Colonic mucosa (tissue), 4 donors: ENCODE measurements at regions not wholly inside any gene's neighbourhood (a gene's known extent, or its start where the extent isn't known, plus 50 kb on each side); places are given as distances from the start of the nearest gene placed in this dataset.
A peak's percentile ranks its signal among the peaks of the same experiment; 100 is the strongest.

Experiments used
- DNase-seq: peaks from one replicate; pipeline ENCODE4 v3.0.0-alpha.2; 2020
- H3K27ac ChIP-seq: fragments of 200-600 bp; one replicate; pipeline ENCODE4 v1.8.0; 2021
- H3K27me3 ChIP-seq: fragments of 200-600 bp; one replicate; pipeline ENCODE4 v1.8.0; 2021
- H3K36me3 ChIP-seq: fragments of 200-600 bp; one replicate; pipeline ENCODE4 v1.8.0; 2021
- H3K4me1 ChIP-seq: fragments of 200-600 bp; one replicate; pipeline ENCODE4 v1.8.0; 2021; ENCODE audit warnings: mild to moderate bottlenecking
- H3K4me3 ChIP-seq: fragments of 200-600 bp; one replicate; pipeline ENCODE4 v1.8.0; 2021
- H3K9ac ChIP-seq, 2 donors: one replicate each; pipeline ENCODE4 v1.7.0; 2013; ENCODE audit warnings: control low read depth in 2 of 2, low read depth in 2 of 2, low read length in 2 of 2
- H3K9me3 ChIP-seq: fragments of 200-600 bp; one replicate; pipeline ENCODE4 v1.8.0; 2021
- intact Hi-C: fragments of 100-400 bp; cut with DNase I; formaldehyde crosslinking; loops from one replicate; pipeline ENCODE4 v1.14.1; 2022
- TF ChIP-seq, protein P1 (sequence below): fragments of 200-600 bp; IDR thresholded peaks from one replicate; pipeline ENCODE4 v1.8.0; 2022; ENCODE audit warnings: antibody characterized with exemption, mild to moderate bottlenecking
- donor health status: healthy.
- donor health status: DM: no; HTN: no; CAD: no.
- donor health status: DM: no; HTN: no; CAD: no.

DNA sequence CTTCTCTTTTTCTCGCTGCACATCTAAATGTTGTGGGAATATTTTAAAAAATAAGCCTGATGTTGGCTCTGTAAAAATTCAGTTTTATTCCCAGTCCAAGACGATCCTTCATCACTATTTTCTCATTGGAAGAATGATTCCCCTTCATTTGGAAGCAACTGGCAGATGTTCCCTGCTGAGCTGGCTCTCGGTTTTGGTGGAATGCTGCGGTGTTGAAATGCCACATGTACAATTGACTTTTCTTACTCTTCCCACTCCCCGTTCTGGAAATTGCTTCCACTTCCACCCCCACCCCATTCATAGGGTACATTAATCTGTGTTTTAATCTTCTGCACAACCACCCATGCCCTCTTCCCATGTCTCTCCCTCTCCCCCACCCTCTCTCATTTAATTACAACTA is 496.3 kb upstream of the MAP3K7 start:
- Histone ChIP-seq H3K9ac (no peak overlapping the region), H3K9me3 (no peaks in the 10 kb centered on the region), H3K27me3 (no peaks in the 10 kb centered on the region), H3K4me1 (no peaks in the 10 kb centered on the region), H3K27ac (no peak overlapping the region), H3K36me3 (no peaks in the 10 kb centered on the region), H3K4me3 (no peak overlapping the region)
- no peak for DNase-seq
- intact Hi-C loops = no loop called here
- TF ChIP-seq, protein P1, sequence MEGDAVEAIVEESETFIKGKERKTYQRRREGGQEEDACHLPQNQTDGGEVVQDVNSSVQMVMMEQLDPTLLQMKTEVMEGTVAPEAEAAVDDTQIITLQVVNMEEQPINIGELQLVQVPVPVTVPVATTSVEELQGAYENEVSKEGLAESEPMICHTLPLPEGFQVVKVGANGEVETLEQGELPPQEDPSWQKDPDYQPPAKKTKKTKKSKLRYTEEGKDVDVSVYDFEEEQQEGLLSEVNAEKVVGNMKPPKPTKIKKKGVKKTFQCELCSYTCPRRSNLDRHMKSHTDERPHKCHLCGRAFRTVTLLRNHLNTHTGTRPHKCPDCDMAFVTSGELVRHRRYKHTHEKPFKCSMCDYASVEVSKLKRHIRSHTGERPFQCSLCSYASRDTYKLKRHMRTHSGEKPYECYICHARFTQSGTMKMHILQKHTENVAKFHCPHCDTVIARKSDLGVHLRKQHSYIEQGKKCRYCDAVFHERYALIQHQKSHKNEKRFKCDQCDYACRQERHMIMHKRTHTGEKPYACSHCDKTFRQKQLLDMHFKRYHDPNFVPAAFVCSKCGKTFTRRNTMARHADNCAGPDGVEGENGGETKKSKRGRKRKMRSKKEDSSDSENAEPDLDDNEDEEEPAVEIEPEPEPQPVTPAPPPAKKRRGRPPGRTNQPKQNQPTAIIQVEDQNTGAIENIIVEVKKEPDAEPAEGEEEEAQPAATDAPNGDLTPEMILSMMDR = no peak

DNA sequence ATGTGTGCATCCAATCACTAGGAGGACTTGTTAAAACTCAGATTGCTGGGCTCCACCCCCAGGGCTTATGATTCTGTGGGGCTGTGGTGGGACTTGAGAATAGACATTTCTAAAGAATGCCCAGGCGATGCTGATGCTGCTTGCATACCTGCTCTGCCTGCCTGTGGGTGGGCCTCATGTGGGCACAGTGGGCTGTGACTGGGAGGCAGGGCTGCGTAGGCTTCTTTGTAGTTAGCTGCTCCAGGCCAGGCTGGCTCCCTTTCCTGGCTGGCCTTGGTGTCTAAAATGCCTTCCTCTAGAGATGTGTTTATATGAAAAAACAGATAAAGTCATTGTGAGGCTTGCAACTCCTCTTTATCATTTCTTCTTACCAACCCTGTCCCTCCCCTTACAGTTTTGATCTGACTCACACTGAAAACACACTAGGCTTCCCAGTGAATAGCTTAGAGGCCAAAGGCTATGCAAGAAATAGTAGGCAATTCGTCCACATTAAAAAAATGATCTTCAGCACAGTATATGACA is 495.5 kb upstream of the MAP3K7 start:
- no peak overlapping the region for H3K27ac ChIP-seq
- no peak overlapping the region for H3K9ac ChIP-seq
- H3K4me1 ChIP-seq = no peaks in the 10 kb centered on the region
- no peak overlapping the region for H3K4me3 ChIP-seq
- no peaks in the 10 kb centered on the region for H3K9me3 ChIP-seq
- H3K27me3 ChIP-seq = no peaks in the 10 kb centered on the region
- TF ChIP-seq, protein P1 = no peak
- no peak for DNase-seq
- H3K36me3 ChIP-seq = no peaks in the 10 kb centered on the region
- intact Hi-C loops = no loop called here

DNA sequence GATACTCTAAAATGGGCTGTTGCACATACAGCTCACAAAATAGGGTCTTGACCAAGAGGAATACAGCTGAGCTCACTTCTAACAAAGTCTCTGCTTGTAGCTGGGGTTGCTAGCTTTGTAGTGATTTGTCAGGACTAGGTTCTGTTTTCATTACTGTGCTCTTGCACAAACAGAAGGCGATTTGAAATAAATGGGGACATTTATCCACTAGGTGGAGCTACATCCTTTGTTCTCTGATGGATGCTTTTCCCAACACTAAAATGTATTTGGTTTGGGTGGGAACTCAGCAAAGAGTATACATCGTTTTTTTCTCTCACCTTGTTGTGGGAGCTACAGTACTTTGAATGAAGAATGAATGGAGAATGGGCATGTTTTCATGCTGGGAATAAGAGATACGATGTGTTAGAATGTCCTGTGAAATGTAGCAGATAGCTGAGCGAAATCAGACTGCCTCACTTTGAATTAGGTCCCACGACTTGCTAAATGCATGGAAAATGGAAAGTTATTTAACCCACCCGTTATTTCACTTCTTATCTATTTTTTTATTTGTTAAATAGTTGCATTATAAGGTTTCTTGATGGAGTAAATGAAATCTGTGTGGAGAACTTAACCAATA is 494.7 kb upstream of the MAP3K7 start:
- TF ChIP-seq, protein P1 = peak; percentile 62
- intact Hi-C loops = no loop called here
- Histone ChIP-seq H3K27ac (no peak overlapping the region), H3K36me3 (no peaks in the 10 kb centered on the region), H3K9ac (no peak overlapping the region), H3K9me3 (no peaks in the 10 kb centered on the region), H3K27me3 (no peaks in the 10 kb centered on the region), H3K4me3 (no peak overlapping the region), H3K4me1 (no peaks in the 10 kb centered on the region)
- no peak for DNase-seq

DNA sequence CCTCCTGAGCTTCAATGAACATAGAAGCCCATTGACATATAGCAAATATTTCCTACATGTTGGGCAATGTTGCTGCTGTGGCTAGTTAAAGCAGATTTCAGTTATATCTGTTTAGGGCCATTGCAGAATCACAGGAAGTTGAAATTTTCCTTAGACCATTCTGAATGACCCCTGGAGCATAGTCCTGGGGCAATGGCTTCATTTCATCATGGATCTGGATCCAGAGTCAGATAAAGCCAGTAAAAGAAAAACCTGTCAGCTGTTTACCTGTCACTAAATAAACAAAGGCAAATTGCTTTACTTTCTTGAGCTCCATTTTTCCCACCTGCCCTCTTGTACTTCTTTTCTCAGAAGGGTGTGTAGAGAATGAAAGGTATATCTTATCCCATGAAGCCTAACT is 494.0 kb upstream of the MAP3K7 start:
- no peak overlapping the region for H3K27ac ChIP-seq
- no peaks in the 10 kb centered on the region for H3K9me3 ChIP-seq
- H3K9ac ChIP-seq = no peak overlapping the region
- TF ChIP-seq, protein P1 = no peak
- no peak for DNase-seq
- no peaks in the 10 kb centered on the region for H3K27me3 ChIP-seq
- H3K36me3 ChIP-seq = no peaks in the 10 kb centered on the region
- no peak overlapping the region for H3K4me3 ChIP-seq
- intact Hi-C loops = no loop called here
- no peaks in the 10 kb centered on the region for H3K4me1 ChIP-seq

DNA sequence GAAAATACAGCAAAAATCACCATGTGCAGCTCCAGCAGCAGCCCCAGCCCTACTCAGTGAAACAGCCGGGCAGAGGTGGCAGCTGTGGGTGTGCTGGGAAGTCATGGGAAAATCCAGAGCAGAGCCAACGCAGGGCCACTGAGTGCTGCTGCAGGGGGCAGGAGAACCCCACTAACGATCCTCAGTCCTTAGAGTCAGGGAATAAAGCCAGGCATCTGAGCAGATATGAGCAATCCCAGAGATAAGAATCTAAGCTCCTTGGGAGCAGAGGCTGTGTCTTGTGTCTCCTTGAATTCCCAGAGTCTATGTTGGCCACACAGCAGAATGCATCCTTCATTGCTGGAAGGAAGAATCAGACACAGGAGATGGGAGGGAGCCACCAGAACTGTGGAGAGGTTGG is 493.1 kb upstream of the MAP3K7 start:
- no peak overlapping the region for H3K27ac ChIP-seq
- TF ChIP-seq, protein P1 = no peak
- H3K9me3 ChIP-seq = no peaks in the 10 kb centered on the region
- no peak overlapping the region for H3K4me3 ChIP-seq
- H3K4me1 ChIP-seq = no peaks in the 10 kb centered on the region
- no peak for DNase-seq
- intact Hi-C loops = no loop called here
- no peaks in the 10 kb centered on the region for H3K36me3 ChIP-seq
- H3K9ac ChIP-seq = no peak overlapping the region
- H3K27me3 ChIP-seq = no peaks in the 10 kb centered on the region
